ENCODE measurements at regions not wholly inside any gene's neighbourhood (a gene's known extent, or its start where the extent isn't known, plus 50 kb on each side); places are given as distances from the start of the nearest gene placed in this dataset.

- no peak overlapping the region for H3K27ac ChIP-seq (ENCODE audit: extremely low read depth, low read depth, low read length)
- no peak overlapping the region for H3K4me3 ChIP-seq (ENCODE audit: low read depth, low read length)
- H3K9me3 ChIP-seq (ENCODE audit: control insufficient read depth, insufficient read depth, low read depth, low read length) = no peaks in the 10 kb centered on the region
- ChIA-PET POLR2A (no interaction called here), CTCF (no interaction called here)
- TF ChIP-seq ZNF621 (tag by site-specific recombination; IDR thresholded peaks at IDR 0.05) (no peak), EGR2 (tag by site-specific recombination; IDR thresholded peaks at IDR 0.05; ENCODE audit: low read depth) (peak; percentile 80), ZFHX2 (tag by site-specific recombination; conservative IDR thresholded peaks at IDR 0.05) (peak; percentile 79), SP7 (tag by site-specific recombination; IDR thresholded peaks at IDR 0.05) (peak; percentile 72), YY1 (tag by site-specific recombination; IDR thresholded peaks at IDR 0.05) (no peak), ZFP69B (tag by site-specific recombination; IDR thresholded peaks at IDR 0.05) (no peak)
- no peaks in the 10 kb centered on the region for H3K4me1 ChIP-seq (ENCODE audit: control insufficient read depth, insufficient read depth, low read length)
- no peaks in the 10 kb centered on the region for H3K36me3 ChIP-seq (ENCODE audit: control insufficient read depth in 2 of 2, insufficient read depth in 1 of 2, low read length in 2 of 2)
Measured at GRCh38 chr17:34435182-34435928, 72.3 kb upstream of the CCL1 start.

GRCh38 chr17:34434052-34434451, 71.0 kb upstream of the CCL1 start:
- POLR2A ChIA-PET = no interaction called here
- no peak overlapping the region for H3K27ac ChIP-seq (ENCODE audit: extremely low read depth, low read depth, low read length)
- no peaks in the 10 kb centered on the region for H3K36me3 ChIP-seq (ENCODE audit: control insufficient read depth in 2 of 2, insufficient read depth in 1 of 2, low read length in 2 of 2)
- no peaks in the 10 kb centered on the region for H3K9me3 ChIP-seq (ENCODE audit: control insufficient read depth, insufficient read depth, low read depth, low read length)
- H3K4me1 ChIP-seq (ENCODE audit: control insufficient read depth, insufficient read depth, low read length) = no peaks in the 10 kb centered on the region
- CTCF ChIA-PET = interaction anchor here (0.5 to 2.1 kb wide), 3 partner anchors 9 to 14 kb away, joined by 3 to 7 read pairs (median 3); no protein-coding TSS in a partner anchor
- no peak overlapping the region for H3K4me3 ChIP-seq (ENCODE audit: low read depth, low read length)
- no peak for TF ChIP-seq ZNF514 (tag by site-specific recombination; IDR thresholded peaks at IDR 0.05)
- TF ChIP-seq ZBTB8A (tag by site-specific recombination; IDR thresholded peaks at IDR 0.05) = no peak
- TF ChIP-seq ZNF140 (tag by site-specific recombination; IDR thresholded peaks at IDR 0.05) = no peak
- no peak for TF ChIP-seq ZBTB6 (tag by site-specific recombination; IDR thresholded peaks at IDR 0.05)
- no peak for TF ChIP-seq ZNF549 (tag by site-specific recombination; IDR thresholded peaks at IDR 0.05)
- TF ChIP-seq ZNF701 (tag by site-specific recombination; IDR thresholded peaks at IDR 0.05) = no peak
- no peak for TF ChIP-seq HIC1 (tag by site-specific recombination; IDR thresholded peaks at IDR 0.05)
- no peak for TF ChIP-seq ZNF621 (tag by site-specific recombination; IDR thresholded peaks at IDR 0.05)

- Histone ChIP-seq H3K4me1 (ENCODE audit: control insufficient read depth, insufficient read depth, low read length) (no peaks in the 10 kb centered on the region), H3K27ac (ENCODE audit: extremely low read depth, low read depth, low read length) (no peak overlapping the region), H3K4me3 (ENCODE audit: low read depth, low read length) (no peak overlapping the region), H3K36me3 (ENCODE audit: control insufficient read depth in 2 of 2, insufficient read depth in 1 of 2, low read length in 2 of 2) (no peaks in the 10 kb centered on the region), H3K9me3 (ENCODE audit: control insufficient read depth, insufficient read depth, low read depth, low read length) (no peaks in the 10 kb centered on the region)
- ChIA-PET CTCF (interaction anchor here (0.5 to 0.7 kb wide), 2 partner anchors 440 to 1324 kb away, joined by 3 to 5 read pairs; no protein-coding TSS in a partner anchor), POLR2A (no interaction called here)
- no peak for TF ChIP-seq ZNF350 (tag by site-specific recombination; IDR thresholded peaks at IDR 0.05)
- no peak for TF ChIP-seq SCRT2 (tag by site-specific recombination; IDR thresholded peaks at IDR 0.05)
- no peak for TF ChIP-seq ZNF449 (tag by site-specific recombination; IDR thresholded peaks at IDR 0.05)
- no peak for TF ChIP-seq TCF7L2 (IDR thresholded peaks at IDR 0.05; ENCODE audit: borderline replicate concordance, low read depth, low read length)
- no peak for TF ChIP-seq MYNN (tag by site-specific recombination; IDR thresholded peaks at IDR 0.05; ENCODE audit: borderline replicate concordance)
- TF ChIP-seq ZNF202 (tag by site-specific recombination; IDR thresholded peaks at IDR 0.05; ENCODE audit: borderline replicate concordance) = no peak
- TF ChIP-seq ZFP37 (tag by site-specific recombination; IDR thresholded peaks at IDR 0.05) = no peak
- TF ChIP-seq ZNF223 (tag by site-specific recombination; IDR thresholded peaks at IDR 0.05) = no peak
- TF ChIP-seq ZNF558 (tag by site-specific recombination; IDR thresholded peaks at IDR 0.05) = no peak
- TF ChIP-seq ZNF184 (tag by site-specific recombination; IDR thresholded peaks at IDR 0.05) = no peak
- no peak for TF ChIP-seq ZSCAN30 (tag by site-specific recombination; IDR thresholded peaks at IDR 0.05)
- TF ChIP-seq PATZ1 (tag by site-specific recombination; IDR thresholded peaks at IDR 0.05) = no peak
Measured at GRCh38 chr17:34424814-34425491, 61.9 kb upstream of the CCL1 start.

Data from HEK293 (cell line).